ENCODE measurements at regions not wholly inside any gene's neighbourhood (a gene's known extent, or its start where the extent isn't known, plus 50 kb on each side); places are given as distances from the start of the nearest gene placed in this dataset.

DNA sequence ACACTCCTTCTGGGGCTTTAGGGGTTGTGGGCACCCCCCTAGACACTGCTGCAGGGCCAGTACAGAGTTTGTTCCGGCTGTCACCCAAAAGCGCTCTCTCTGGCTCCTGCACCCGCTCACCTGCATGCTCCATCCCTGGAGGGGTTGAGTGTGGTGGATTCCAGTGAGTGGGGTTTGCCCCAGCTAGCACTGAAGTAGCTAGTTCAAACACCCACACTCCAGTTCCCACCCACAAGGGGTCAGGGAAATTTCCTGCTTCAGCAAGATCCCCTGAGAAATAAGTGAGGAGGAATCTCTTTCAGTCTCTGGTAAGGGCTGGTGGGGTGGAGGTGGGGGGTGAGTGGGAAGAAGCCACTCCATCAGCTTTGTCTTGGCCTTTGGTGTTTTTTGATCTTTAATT is 73.6 kb downstream of the TMEM17 start:
- H3K27me3 ChIP-seq, result no peaks in the 10 kb centered on the region
- DNase-seq (no peak), ATAC-seq (no peak)
- H3K9me3 ChIP-seq, result no peaks in the 10 kb centered on the region
- H3K27ac ChIP-seq, result no peak overlapping the region
- TF ChIP-seq POLR2A (IDR thresholded peaks at IDR 0.05), result no peak
- TF ChIP-seq, protein P1, sequence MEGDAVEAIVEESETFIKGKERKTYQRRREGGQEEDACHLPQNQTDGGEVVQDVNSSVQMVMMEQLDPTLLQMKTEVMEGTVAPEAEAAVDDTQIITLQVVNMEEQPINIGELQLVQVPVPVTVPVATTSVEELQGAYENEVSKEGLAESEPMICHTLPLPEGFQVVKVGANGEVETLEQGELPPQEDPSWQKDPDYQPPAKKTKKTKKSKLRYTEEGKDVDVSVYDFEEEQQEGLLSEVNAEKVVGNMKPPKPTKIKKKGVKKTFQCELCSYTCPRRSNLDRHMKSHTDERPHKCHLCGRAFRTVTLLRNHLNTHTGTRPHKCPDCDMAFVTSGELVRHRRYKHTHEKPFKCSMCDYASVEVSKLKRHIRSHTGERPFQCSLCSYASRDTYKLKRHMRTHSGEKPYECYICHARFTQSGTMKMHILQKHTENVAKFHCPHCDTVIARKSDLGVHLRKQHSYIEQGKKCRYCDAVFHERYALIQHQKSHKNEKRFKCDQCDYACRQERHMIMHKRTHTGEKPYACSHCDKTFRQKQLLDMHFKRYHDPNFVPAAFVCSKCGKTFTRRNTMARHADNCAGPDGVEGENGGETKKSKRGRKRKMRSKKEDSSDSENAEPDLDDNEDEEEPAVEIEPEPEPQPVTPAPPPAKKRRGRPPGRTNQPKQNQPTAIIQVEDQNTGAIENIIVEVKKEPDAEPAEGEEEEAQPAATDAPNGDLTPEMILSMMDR (IDR thresholded peaks at IDR 0.05 in 4 of 5, conservative IDR thresholded peaks at IDR 0.05 in 1 of 5), result no peak
- intact Hi-C loops (cut with DNase I; ENCODE audit: low total_unique reads) (no loop called here), in situ Hi-C loops (cut with MboI; ENCODE audit: low sequenced_read_pairs in 4 of 4) (no loop called here)
- H3K4me1 ChIP-seq, result no peaks in the 10 kb centered on the region
- H3K4me3 ChIP-seq, result no peak overlapping the region
- no peaks in the 10 kb centered on the region for H3K36me3 ChIP-seq

DNA sequence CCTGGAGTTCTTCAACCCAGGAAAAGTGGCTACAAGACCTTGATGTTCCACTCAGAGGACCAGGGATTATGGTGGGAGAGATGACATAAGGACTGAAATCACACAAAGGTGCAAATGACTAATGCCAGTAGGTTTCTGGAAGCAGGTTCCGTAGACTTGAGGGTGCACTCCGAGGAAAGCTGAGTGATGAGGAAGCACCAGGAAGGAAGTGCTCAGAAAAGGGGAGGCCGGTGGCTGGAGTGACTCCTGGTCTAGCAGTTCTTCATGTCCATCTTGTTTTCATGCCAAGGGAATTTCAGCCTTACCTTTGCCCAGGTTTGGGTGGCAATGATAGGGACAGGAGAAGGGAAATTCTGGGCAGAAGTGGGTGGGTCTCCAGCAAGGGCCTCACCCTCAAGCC is 74.5 kb downstream of the TMEM17 start:
- H3K27ac ChIP-seq, result no peak overlapping the region
- TF ChIP-seq POLR2A (IDR thresholded peaks at IDR 0.05), result no peak
- TF ChIP-seq, protein P1 (IDR thresholded peaks at IDR 0.05 in 4 of 5, conservative IDR thresholded peaks at IDR 0.05 in 1 of 5), result no peak
- no peaks in the 10 kb centered on the region for H3K36me3 ChIP-seq
- intact Hi-C loops (cut with DNase I; ENCODE audit: low total_unique reads) (no loop called here), in situ Hi-C loops (cut with MboI; ENCODE audit: low sequenced_read_pairs in 4 of 4) (no loop called here)
- no peaks in the 10 kb centered on the region for H3K27me3 ChIP-seq
- no peak for DNase-seq
- H3K9me3 ChIP-seq, result no peaks in the 10 kb centered on the region
- ATAC-seq, result no peak
- no peak overlapping the region for H3K4me3 ChIP-seq
- H3K4me1 ChIP-seq, result peaks cover 3 to 6% of the 10 kb centered on the region in 2 donors

DNA sequence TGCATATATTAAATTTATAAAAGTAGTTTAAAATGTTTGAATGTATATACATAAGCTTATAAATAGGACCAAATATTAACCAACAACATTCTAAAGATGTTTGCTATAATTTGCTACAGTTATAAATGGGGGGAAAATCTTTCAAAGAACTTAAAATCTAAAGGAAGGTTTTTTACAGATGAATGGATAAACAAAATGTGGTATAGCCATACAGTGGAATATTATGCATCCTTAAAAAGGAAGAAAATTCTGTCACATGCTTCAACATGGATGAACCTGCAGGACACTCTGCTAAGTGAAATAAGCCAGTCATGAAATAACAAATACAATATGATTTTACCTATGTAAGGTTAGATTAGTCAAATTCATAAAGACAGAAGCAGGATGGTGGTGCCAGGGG is 75.8 kb downstream of the TMEM17 start:
- no peak overlapping the region for H3K27ac ChIP-seq
- H3K27me3 ChIP-seq, result no peaks in the 10 kb centered on the region
- no peak overlapping the region for H3K4me3 ChIP-seq
- peaks cover 12 to 16% of the 10 kb centered on the region in 2 donors for H3K4me1 ChIP-seq
- no peaks in the 10 kb centered on the region for H3K36me3 ChIP-seq
- in situ Hi-C loops (cut with MboI; ENCODE audit: low sequenced_read_pairs in 4 of 4), result no loop called here
- ATAC-seq (no peak), DNase-seq (no peak)
- intact Hi-C loops (cut with DNase I; ENCODE audit: low total_unique reads), result no loop called here
- H3K9me3 ChIP-seq, result no peaks in the 10 kb centered on the region
- TF ChIP-seq, protein P1 (IDR thresholded peaks at IDR 0.05 in 4 of 5, conservative IDR thresholded peaks at IDR 0.05 in 1 of 5), result no peak
- no peak for TF ChIP-seq POLR2A (IDR thresholded peaks at IDR 0.05)

DNA sequence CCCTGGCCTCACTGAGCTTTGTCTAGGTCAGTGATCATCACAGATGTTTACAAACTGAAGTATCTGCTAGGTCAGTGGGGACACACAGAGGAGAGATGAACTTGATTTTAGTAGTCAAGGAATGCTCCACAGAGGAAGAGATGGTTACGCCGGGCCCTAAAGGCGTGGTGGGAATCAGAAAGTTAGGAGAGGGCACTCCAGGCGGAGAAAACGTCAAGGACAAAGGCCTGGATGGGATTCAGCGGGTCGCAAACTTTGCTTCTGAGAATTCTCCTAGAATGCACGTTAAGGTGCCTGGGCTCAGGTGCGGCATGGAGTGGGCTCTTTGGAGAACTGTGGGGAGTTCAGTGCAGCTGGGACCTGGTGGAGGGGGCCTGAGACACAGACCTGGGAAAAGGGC is 78.8 kb downstream of the TMEM17 start:
- in situ Hi-C loops (cut with MboI; ENCODE audit: low sequenced_read_pairs in 4 of 4) (no loop called here), intact Hi-C loops (cut with DNase I; ENCODE audit: low total_unique reads) (no loop called here)
- Histone ChIP-seq H3K4me1 (peaks cover 12 to 16% of the 10 kb centered on the region in 2 donors), H3K36me3 (no peaks in the 10 kb centered on the region), H3K4me3 (no peak overlapping the region), H3K9me3 (no peaks in the 10 kb centered on the region), H3K27ac (no peak overlapping the region), H3K27me3 (no peaks in the 10 kb centered on the region)
- DNase-seq (no peak), ATAC-seq (no peak)
- TF ChIP-seq, protein P1 (IDR thresholded peaks at IDR 0.05 in 4 of 5, conservative IDR thresholded peaks at IDR 0.05 in 1 of 5), result no peak

DNA sequence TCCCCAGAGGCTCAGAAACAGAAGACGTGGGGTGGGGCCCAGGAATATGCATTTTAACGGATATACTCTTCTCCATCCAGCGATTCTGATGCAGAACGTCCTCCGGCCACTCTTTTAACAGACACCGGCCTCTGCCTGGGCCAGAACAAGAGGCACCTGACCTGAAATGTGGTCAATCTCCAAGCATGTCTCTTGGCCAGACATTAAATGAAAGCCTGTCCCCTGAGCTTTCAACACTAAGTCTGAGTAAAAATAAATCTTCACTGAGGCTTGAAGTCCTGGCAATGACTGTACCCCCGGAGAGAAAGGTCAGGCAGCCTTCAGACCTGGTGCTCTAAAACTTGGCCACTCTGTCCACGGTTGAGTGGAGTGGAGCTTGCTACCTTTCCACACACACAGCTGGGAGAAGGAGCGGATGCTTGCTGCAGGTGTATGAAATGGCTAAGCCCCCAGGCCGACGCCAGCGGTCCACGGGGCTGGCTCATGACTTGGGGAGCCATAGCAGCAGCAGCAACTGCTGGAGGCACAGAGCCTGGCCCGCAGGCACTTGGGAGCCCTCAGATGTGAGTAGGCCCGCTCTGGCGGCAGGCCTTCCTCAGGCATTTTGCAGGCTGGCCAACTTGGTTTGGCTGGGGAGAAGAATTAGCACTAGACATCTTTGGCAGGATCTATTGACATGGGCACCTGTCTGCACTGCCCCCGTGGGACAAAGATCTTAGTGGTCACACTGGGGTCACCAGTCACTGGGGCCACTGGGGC is 79.7 kb downstream of the TMEM17 start:
- peak; percentile 64 to 80 for ATAC-seq

More for the DNA sequence above, 79.7 kb downstream of the TMEM17 start:
- no peak for TF ChIP-seq POLR2A (IDR thresholded peaks at IDR 0.05)
- TF ChIP-seq, protein P1 (IDR thresholded peaks at IDR 0.05 in 4 of 5, conservative IDR thresholded peaks at IDR 0.05 in 1 of 5), result no peak
- peak in 1 of 2 donors; percentile 16 for DNase-seq
- peaks cover 12 to 16% of the 10 kb centered on the region in 2 donors for H3K4me1 ChIP-seq
- intact Hi-C loops (cut with DNase I; ENCODE audit: low total_unique reads), result no loop called here
- in situ Hi-C loops (cut with MboI; ENCODE audit: low sequenced_read_pairs in 4 of 4), result no loop called here
- H3K27ac ChIP-seq, result no peak overlapping the region
- no peaks in the 10 kb centered on the region for H3K36me3 ChIP-seq
- no peak overlapping the region for H3K4me3 ChIP-seq
- H3K9me3 ChIP-seq, result no peaks in the 10 kb centered on the region
- no peaks in the 10 kb centered on the region for H3K27me3 ChIP-seq

Measured in gastrocnemius medialis (tissue), 4 donors.